Right renal pelvis (tissue), 4 donors: ENCODE measurements at regions not wholly inside any gene's neighbourhood (a gene's known extent, or its start where the extent isn't known, plus 50 kb on each side); places are given as distances from the start of the nearest gene placed in this dataset.

Source experiments
- DNase-seq, 4 donors: peaks; one replicate each; pipeline ENCODE4 v3.0.0-alpha.2; 2013; ENCODE audit warnings: low read depth in 4 of 4, low spot score in 3 of 4, missing footprints in 1 of 4

DNA sequence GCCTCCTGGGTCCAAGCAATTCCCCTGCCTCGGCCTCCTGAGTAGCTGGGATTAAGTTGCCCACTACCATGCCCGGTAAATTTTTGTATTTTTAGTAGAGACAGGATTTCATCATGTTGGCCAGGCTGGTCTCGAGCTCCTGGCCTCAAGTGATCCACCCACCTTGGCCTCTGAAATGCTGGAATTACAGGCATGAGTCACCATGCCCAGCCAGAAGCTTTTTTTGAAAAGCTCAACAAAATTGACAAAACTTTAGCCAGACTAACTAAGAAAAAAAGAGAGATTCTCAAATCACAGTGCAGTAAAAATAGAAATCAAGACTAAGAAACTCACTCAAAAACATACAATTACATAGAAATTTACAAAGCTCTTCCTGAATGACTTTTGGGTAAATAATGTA is 420.6 kb downstream of the COL12A1 start:
- DNase-seq, result no peak

DNA sequence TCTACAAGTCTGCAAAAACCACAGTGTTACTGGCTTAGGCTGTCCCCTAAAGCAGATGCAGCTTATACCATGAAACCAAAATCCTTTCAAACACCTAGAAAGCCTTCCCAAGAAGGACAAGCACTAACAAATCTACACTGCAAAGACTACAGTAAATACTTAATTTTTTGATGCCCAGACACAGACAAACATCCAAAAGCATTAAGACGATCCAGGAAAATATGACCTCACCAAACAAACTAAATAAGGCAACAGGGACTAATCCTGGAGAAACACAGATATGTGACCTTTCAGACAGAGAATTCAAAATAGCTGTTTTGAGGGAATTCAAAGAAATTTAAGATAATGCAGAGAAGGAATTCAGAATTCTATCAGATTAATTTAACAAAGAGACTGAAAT is 423.5 kb downstream of the COL12A1 start:
- DNase-seq, result no peak

GRCh38 chr6:74780831-74781230 is 425.0 kb downstream of the COL12A1 start:
- no peak for DNase-seq

- DNase-seq, result no peak
Measured at GRCh38 chr6:74768738-74769137, 437.1 kb downstream of the COL12A1 start.

DNA sequence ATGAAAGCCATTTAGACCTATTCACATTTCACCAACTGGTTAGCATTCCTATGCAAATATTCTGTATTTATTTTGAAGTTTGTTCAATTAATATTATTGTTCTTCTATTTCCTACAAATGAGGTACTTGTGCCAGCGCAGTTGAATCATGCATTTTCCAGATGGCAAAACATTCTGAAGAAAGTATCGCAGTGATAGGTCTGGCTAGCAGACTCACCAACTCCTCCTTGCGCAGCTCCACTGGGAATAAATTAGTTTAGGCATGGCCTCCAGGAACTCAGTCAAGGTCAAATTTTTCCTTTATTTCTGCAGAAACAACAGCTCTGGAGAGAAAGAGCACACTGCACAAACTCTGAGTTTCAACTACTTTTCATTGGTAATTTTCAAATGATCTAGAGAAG is 437.7 kb downstream of the COL12A1 start:
- no peak for DNase-seq

GRCh38 chr6:74765486-74765885 is 440.4 kb downstream of the COL12A1 start:
- no peak for DNase-seq

DNA sequence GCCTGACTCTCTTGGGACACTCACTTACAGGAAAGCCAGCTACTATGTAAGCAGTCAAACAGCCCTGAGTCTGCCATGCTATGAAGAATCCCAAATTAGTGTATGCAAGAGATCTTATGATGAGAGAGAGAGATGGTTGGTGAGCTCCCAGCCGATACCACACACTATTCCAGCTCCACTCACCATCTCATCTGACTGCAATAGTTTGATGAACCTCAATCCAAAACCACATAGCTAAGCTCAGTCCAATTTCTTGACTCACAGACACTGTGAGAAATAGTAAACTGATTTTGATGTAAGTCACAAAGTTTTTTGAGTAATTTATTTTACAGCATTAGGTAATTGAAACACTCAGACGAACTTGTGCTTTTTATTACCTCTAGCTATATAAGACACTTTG is 441.4 kb downstream of the COL12A1 start:
- DNase-seq, result no peak

DNA sequence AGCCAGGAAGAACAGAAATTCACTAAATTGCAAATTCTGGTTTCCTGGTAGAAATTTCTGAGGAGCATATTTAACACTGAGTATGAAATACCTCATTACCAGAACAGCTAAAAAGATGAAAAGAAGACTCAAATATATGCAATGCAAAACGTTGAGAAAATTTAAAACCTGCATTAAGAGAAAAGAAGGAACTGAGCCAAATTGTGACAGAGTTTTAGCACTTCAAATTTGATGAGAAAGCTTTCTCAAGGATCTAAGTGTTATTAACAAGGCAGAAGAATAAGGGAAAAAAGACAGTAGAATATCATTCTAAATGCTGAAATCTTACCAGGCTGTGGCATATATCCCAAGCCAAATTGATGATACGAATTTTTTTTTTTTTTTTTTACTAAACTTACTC is 443.0 kb downstream of the COL12A1 start:
- no peak for DNase-seq

DNA sequence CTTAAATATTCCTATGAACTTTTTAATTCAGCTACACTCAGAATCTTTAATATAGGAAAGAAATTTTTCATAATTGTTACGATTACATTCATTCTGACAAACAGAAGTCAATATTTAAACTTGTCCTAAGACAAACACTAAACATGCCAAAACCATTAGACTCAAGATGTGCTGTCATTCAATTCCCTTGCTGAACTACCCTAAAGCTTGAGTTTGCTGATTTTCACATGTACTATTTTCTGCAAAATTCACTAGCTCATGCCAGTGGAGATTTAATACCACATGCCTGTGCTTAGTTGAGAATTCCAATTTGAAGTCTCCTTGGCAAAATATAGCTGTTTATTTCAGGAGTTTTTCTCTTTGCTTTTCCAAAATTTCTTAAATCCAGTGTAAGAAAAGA is 448.0 kb downstream of the COL12A1 start:
- DNase-seq, result no peak

DNA sequence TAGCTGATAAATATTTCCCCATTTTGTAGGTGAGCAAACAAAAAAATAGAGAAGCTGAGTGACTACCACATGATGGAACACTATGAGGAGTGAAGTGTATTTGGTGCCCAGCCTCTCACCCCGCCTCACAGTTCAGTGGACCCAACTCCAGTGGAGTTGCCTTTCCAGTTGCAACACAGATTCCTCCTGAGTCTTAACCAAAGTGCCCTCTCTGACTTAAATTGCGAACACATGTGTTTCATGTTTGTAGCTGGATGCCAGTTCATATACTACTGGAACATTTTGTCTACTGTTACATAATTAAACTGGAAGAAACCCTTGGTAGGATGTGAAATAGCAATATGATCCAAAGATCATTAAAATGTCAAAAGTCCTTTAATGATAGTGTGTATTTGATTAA is 448.9 kb downstream of the COL12A1 start:
- DNase-seq, result no peak

DNA sequence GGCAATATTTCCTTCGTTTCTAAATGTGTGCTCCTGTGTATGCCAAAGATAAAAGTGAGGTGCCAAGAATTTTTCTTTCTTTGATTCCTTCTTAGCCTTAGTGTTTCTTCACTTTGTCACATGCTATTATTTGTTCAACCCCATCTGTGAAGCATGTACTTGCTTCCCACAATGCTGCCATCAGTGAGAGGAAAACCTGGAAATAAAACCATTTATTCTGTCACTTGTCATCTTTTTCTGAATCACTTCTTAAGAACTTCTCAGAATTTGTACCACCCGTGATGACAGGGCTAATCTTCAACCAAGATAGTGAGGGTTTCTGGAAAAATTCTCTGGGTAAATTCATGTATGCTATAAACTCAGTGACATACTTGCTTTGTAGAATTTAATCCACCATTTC is 450.1 kb downstream of the COL12A1 start:
- DNase-seq, result no peak

GRCh38 chr6:74755196-74755595 is 450.7 kb downstream of the COL12A1 start:
- DNase-seq, result no peak

GRCh38 chr6:74753883-74754600 is 451.8 kb downstream of the COL12A1 start:
- DNase-seq, result no peak

GRCh38 chr6:74752303-74752702 is 453.6 kb downstream of the COL12A1 start:
- DNase-seq, result no peak

GRCh38 chr6:74750826-74751225 is 455.0 kb downstream of the COL12A1 start:
- DNase-seq, result no peak

DNA sequence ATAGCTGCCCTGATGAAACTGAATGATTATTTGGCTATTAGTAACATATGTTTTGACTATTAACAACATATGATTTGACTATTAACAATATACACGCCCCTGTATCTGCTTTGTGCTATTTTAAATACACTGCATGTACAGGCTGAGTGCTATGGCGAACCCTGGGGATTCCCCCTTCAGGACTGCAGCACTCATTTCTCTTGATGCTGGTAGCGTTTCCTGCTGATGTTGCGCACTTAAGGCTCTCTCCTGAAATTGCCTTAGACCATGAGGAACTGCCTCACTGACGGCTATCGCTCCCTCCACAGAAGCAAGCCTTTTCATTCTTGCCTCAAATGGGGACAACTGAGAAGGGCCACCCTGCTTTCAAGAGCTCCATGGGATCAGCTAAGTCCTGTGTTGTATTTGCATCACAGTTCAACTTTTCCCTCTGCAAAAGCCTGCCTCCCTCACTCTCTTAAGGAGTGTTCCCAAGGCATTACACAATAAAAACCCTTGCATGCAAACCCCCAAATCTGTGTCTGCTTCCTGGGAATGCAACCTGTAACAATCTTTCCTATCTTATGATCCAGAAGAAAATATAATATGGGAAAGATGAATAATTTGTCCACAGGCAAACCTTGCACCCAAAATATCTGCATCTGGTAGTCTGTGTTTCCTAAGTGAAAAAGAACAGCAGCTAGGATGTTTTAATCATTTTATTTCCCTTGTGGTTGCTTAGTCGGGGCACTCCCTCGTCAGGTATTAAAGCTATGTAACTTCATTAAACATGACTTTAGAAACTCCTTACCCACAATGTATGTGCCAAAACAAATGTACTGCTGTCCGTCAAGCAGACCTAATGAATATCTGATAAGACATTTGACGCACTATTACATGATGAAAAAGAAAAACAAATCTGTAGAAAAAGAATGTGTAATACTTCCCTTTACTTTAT is 456.4 kb downstream of the COL12A1 start:
- no peak for DNase-seq

GRCh38 chr6:74745670-74746069 is 460.2 kb downstream of the COL12A1 start:
- no peak for DNase-seq

- no peak for DNase-seq
Measured at GRCh38 chr6:74742793-74743508, 462.9 kb downstream of the COL12A1 start.

DNA sequence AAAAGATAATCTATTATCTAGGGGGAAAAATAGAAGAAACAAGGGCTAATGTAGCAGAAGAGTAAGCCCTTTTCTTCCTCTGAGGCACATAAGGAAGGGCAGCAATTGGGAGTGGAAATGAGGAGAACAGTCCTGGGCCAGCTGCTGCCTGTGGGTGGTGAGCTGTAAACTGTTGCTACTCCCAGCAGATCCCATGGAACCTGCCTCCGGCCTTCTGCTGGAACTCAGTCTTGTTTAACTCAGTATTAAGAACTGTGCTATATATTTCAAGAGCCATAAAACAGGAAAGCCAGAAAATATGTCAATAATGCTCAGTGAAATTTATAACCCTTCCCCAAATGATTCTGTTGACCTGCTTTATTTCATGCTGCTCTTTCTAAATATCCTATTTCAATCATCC is 464.2 kb downstream of the COL12A1 start:
- DNase-seq, result no peak

- DNase-seq, result no peak
Measured at GRCh38 chr6:74735304-74735703, 470.5 kb downstream of the COL12A1 start.

DNA sequence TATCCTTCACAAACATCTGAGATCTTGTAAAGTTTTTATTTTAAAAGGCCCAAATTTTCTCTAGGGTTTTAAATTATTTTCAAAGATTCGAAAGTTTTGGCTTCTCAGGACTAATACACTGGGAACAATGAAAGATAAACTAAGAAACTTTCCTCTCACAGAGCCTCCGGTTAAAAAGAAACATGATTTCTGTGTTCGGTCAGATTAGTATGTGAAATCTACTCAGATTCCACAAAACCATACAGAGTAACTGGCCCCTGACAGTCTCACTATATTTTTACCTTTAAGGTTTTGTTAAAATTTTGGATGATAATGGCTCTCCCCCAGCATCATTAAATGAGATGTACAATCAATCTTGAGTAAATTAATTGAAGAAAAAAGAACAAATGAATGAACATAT is 471.0 kb downstream of the COL12A1 start:
- no peak for DNase-seq
